C4-2B (cell line): ENCODE measurements at regions not wholly inside any gene's neighbourhood (a gene's known extent, or its start where the extent isn't known, plus 50 kb on each side); places are given as distances from the start of the nearest gene placed in this dataset.
A peak's percentile ranks its signal among the peaks of the same experiment; 100 is the strongest.

Experiments used
- H3K27ac ChIP-seq: fragments of 450-650 bp; 2 replicates; pipeline ENCODE4 v1.5.1; 2017
- ZFX ChIP-seq: fragments of 450-650 bp; IDR thresholded peaks from 2 replicates; pipeline ENCODE4 v1.6.1; 2017
- TF ChIP-seq, protein P1 (sequence below): fragments of 450-650 bp; conservative IDR thresholded peaks from 2 replicates; pipeline ENCODE4 v1.5.1; 2017; ENCODE audit warnings: mild to moderate bottlenecking

GRCh38 chr11:116646191-116646590 lies 126.6 kb downstream of the BUD13 start:
- no peak for TF ChIP-seq ZFX
- TF ChIP-seq, protein P1, sequence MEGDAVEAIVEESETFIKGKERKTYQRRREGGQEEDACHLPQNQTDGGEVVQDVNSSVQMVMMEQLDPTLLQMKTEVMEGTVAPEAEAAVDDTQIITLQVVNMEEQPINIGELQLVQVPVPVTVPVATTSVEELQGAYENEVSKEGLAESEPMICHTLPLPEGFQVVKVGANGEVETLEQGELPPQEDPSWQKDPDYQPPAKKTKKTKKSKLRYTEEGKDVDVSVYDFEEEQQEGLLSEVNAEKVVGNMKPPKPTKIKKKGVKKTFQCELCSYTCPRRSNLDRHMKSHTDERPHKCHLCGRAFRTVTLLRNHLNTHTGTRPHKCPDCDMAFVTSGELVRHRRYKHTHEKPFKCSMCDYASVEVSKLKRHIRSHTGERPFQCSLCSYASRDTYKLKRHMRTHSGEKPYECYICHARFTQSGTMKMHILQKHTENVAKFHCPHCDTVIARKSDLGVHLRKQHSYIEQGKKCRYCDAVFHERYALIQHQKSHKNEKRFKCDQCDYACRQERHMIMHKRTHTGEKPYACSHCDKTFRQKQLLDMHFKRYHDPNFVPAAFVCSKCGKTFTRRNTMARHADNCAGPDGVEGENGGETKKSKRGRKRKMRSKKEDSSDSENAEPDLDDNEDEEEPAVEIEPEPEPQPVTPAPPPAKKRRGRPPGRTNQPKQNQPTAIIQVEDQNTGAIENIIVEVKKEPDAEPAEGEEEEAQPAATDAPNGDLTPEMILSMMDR: no peak
- H3K27ac ChIP-seq: no peak overlapping the region

GRCh38 chr11:116644941-116645305 lies 127.9 kb downstream of the BUD13 start:
- TF ChIP-seq ZFX: no peak
- TF ChIP-seq, protein P1: no peak
- no peak overlapping the region for H3K27ac ChIP-seq

DNA sequence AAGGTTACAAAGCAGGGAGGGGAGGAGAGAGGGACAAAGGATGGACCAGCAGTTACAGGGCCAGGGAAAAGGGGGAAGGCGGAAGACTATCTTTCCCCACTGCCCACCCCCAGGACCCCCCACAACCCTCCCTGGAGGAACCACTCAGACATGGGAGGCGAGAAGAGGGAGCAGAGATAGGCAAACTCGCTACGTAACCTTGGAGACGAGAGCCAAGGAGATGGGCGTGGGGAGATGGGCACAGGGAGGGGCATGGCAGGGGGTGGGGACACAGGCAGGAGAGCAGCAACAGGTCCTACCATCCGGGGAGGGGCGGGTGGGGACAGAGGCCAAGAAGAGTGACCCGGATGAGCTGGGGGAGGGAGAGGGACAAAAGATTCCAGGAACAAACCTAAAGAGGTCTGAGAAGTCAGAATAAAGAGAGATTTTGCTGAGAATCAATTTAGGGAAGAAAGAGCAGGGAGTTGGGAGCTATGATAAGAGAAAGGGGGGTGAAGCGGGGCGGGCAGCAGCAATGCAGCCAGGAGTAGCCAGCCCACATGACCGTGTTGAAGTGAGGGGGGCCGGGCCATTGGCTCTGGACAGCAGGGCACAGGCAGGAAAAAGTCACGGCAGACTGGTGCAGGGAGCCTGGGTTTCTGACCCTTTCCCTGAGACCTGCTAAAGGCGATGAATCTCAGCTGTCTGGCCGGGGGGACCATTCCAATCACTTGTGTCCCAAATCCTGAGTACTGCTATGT lies 128.4 kb downstream of the BUD13 start:
- TF ChIP-seq, protein P1: no peak
- TF ChIP-seq ZFX: no peak
- no peak overlapping the region for H3K27ac ChIP-seq

- TF ChIP-seq, protein P1: no peak
- no peak for TF ChIP-seq ZFX
- H3K27ac ChIP-seq: no peak overlapping the region
These were observed 129.3 kb downstream of the BUD13 start for GRCh38 chr11:116643521-116643920.

GRCh38 chr11:116642902-116643301 lies 129.9 kb downstream of the BUD13 start:
- TF ChIP-seq, protein P1: no peak
- TF ChIP-seq ZFX: no peak
- H3K27ac ChIP-seq: no peak overlapping the region

GRCh38 chr11:116642481-116642880 lies 130.3 kb downstream of the BUD13 start:
- H3K27ac ChIP-seq: no peak overlapping the region
- no peak for TF ChIP-seq ZFX
- TF ChIP-seq, protein P1: no peak

GRCh38 chr11:116641561-116642045 lies 131.2 kb downstream of the BUD13 start:
- H3K27ac ChIP-seq: no peak overlapping the region
- TF ChIP-seq ZFX: no peak
- TF ChIP-seq, protein P1: peak; percentile 94
